Keratinocyte (primary cell): ENCODE measurements at regions not wholly inside any gene's neighbourhood (a gene's known extent, or its start where the extent isn't known, plus 50 kb on each side); places are given as distances from the start of the nearest gene placed in this dataset.

Experiments
- DNase-seq: peaks from one replicate; pipeline ENCODE4 v3.0.0-alpha.2; 2011; ENCODE audit warnings: low read depth, missing footprints, low spot score
- FAIRE-seq: peaks from 2 replicates; lab custom pipeline; 2011; peaks lifted over from hg19 to GRCh38; lab: Jason Lieb, UNC
- H2AFZ ChIP-seq: 2 replicates; pipeline ENCODE4 v1.6.0; 2012; ENCODE audit warnings: low read length, control low read depth, inconsistent platforms; ENCODE audit not compliant: control insufficient read depth
- H3K27ac ChIP-seq: 2 replicates; pipeline ENCODE4 v1.5.1; 2011; ENCODE audit warnings: low read length; ENCODE audit not compliant: control insufficient read depth, insufficient read depth
- H3K27me3 ChIP-seq: 3 replicates; pipeline ENCODE4 v1.6.0; 2011; ENCODE audit warnings: low read length; ENCODE audit not compliant: control insufficient read depth, insufficient read depth; ENCODE audit errors: extremely low read depth
- H3K36me3 ChIP-seq, 2 experiments: 2 replicates in 1 of 2; 3 replicates in 1 of 2; pipeline ENCODE4 v1.5.1; 2011; ENCODE audit warnings: low read length in 2 of 2, mild to moderate bottlenecking in 1 of 2; ENCODE audit not compliant: control insufficient read depth in 2 of 2, insufficient read depth in 2 of 2; ENCODE audit errors: extremely low read depth in 1 of 2
- H3K4me1 ChIP-seq: 3 replicates; pipeline ENCODE4 v1.5.1; 2011; ENCODE audit warnings: low read length; ENCODE audit not compliant: control insufficient read depth, insufficient read depth; ENCODE audit errors: extremely low read depth
- H3K4me2 ChIP-seq: 3 replicates; pipeline ENCODE4 v1.6.0; 2011; ENCODE audit warnings: low read depth, low read length; ENCODE audit not compliant: control insufficient read depth, insufficient read depth; ENCODE audit errors: extremely low read depth
- H3K4me3 ChIP-seq, 3 experiments: fragments of 200-600 bp in 1 of 3; sonication (generic) in 1 of 3; 2 replicates in 2 of 3; 3 replicates in 1 of 3; pipeline ENCODE4 v1.5.1; 2011 to 2016; ENCODE audit warnings: low read length in 3 of 3, mild to moderate bottlenecking in 3 of 3, control low read depth in 2 of 3, inconsistent platforms in 1 of 3, low read depth in 1 of 3, mixed read lengths in 1 of 3, mixed run types in 1 of 3, moderate library complexity in 1 of 3; ENCODE audit not compliant: control insufficient read depth in 2 of 3, insufficient read depth in 2 of 3; ENCODE audit errors: extremely low read depth in 1 of 3
- H3K79me2 ChIP-seq: 2 replicates; pipeline ENCODE4 v1.6.0; 2012; ENCODE audit warnings: low read length; ENCODE audit not compliant: control insufficient read depth, insufficient read depth
- H3K9ac ChIP-seq: 3 replicates; pipeline ENCODE4 v1.6.0; 2011; ENCODE audit warnings: low read length; ENCODE audit not compliant: control insufficient read depth, insufficient read depth; ENCODE audit errors: extremely low read depth
- H3K9me1 ChIP-seq: 3 replicates; pipeline ENCODE4 v1.6.0; 2011; ENCODE audit warnings: low read length; ENCODE audit not compliant: control insufficient read depth, insufficient read depth; ENCODE audit errors: extremely low read depth
- H3K9me3 ChIP-seq: 2 replicates; pipeline ENCODE4 v1.5.1; 2012; ENCODE audit warnings: low read depth, low read length; ENCODE audit not compliant: control insufficient read depth
- H4K20me1 ChIP-seq: 3 replicates; pipeline ENCODE4 v1.6.0; 2011; ENCODE audit warnings: low read length; ENCODE audit not compliant: control insufficient read depth, insufficient read depth; ENCODE audit errors: extremely low read depth
- CTCF ChIP-seq, 3 experiments: IDR thresholded peaks in 1 of 3; conservative IDR thresholded peaks in 1 of 3; optimal IDR thresholded peaks in 1 of 3; 2 replicates in 2 of 3; 3 replicates in 1 of 3; pipeline versions ENCODE3 to v1.5.1; 2011; ENCODE audit warnings: low read length in 3 of 3, mild to moderate bottlenecking in 3 of 3, moderate library complexity in 2 of 3, control low read depth in 1 of 3, inconsistent platforms in 1 of 3; ENCODE audit not compliant: insufficient read depth in 2 of 3; ENCODE audit errors: extremely low read depth in 1 of 3
- EZH2 ChIP-seq: IDR thresholded peaks from one replicate; pipeline ENCODE4 v1.6.1; 2012; ENCODE audit warnings: inconsistent platforms, mild to moderate bottlenecking, low read length, moderate library complexity
- dilution Hi-C: fragments of 300-500 bp; cut with MboI; formaldehyde crosslinking; loops from one replicate; pipeline ENCODE4 v1.7.0; 2020; ENCODE audit warnings: low sequenced_read_pairs; ENCODE audit not compliant: extremely low pct_ligation_motif_present

DNA sequence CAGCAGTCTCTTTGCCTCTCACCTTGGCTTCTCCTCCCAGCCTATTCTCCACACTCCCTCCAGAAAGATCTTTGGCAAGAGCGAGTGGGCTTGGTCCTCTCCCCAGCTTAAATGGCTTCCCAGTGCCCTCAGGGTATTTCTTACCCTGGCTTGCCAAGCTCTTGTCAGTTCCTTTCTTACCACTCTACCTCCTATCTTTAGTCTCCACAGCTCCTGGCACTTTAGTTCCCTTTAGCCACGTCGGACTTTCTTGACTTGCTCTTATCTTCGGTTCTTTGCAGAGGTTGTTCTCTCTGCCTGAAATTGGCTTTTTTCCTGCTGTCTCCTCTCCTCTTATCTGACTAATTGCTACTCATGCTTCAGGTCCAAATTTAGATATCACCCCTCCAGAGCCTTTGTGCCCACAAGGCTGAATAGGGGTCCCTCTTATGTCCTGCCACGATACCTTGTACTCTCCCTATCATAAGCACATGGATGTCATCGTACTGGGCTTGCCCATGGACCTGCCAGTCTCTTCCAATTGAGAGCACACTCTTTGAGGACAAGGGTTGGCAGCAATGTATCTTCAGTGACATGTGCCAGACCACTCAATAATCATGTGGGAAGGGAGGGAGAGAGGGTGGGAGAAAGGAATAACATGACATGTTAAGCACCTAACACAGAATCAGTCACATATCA is 131.7 kb upstream of the CTAGE1 start:
- peaks cover 31% of the 10 kb centered on the region for H3K4me1 ChIP-seq
- no peaks in the 10 kb centered on the region for H3K9me1 ChIP-seq
- H3K9ac ChIP-seq, result no peak overlapping the region
- H3K4me3 ChIP-seq, result no peak overlapping the region
- TF ChIP-seq EZH2 (no peak), CTCF (optimal IDR thresholded peaks at IDR 0.05 in 1 of 3, IDR thresholded peaks at IDR 0.05 in 1 of 3, conservative IDR thresholded peaks at IDR 0.05 in 1 of 3; ENCODE audit: extremely low read depth in 1 of 3, insufficient read depth in 2 of 3, low read length in 3 of 3) (no peak)
- dilution Hi-C loops, result no loop called here
- no peak overlapping the region for H3K27ac ChIP-seq
- H2AFZ ChIP-seq, result no peak overlapping the region
- DNase-seq (no peak), FAIRE-seq (no peak)
- H3K79me2 ChIP-seq, result no peaks in the 10 kb centered on the region
- no peaks in the 10 kb centered on the region for H3K9me3 ChIP-seq
- no peak overlapping the region for H3K4me2 ChIP-seq
- H3K36me3 ChIP-seq, result no peaks in the 10 kb centered on the region
- H4K20me1 ChIP-seq, result no peaks in the 10 kb centered on the region
- H3K27me3 ChIP-seq, result no peaks in the 10 kb centered on the region

DNA sequence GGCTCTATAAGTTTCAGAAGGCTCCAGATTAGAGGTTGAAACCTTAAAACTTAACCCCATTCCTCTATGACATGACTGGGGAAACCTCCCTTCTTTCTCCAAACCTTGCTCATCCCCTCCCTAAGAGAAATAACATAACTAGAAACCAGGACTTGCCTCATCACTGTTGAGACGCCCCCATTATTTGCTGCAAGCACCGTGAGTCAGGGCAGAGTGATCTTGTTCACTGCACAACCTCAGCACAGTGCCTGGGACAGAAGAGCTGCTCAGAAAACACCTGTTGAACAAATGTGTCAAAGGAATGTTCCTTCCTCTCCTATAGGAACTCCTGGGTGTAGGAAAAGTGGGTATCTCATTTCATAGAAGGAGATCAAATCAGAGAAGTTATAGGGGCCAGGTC is 132.7 kb upstream of the CTAGE1 start:
- DNase-seq (no peak), FAIRE-seq (no peak)
- Histone ChIP-seq H3K9me1 (no peaks in the 10 kb centered on the region), H3K4me1 (peaks cover 31% of the 10 kb centered on the region), H3K27me3 (no peaks in the 10 kb centered on the region), H3K27ac (peak overlapping the region; percentile 87), H3K9ac (peak overlapping the region; percentile 6), H2AFZ (no peak overlapping the region), H3K9me3 (no peaks in the 10 kb centered on the region), H3K36me3 (no peaks in the 10 kb centered on the region), H3K79me2 (no peaks in the 10 kb centered on the region), H4K20me1 (no peaks in the 10 kb centered on the region), H3K4me2 (peak overlapping the region; percentile 19), H3K4me3 (no peak overlapping the region)
- TF ChIP-seq CTCF (optimal IDR thresholded peaks at IDR 0.05 in 1 of 3, IDR thresholded peaks at IDR 0.05 in 1 of 3, conservative IDR thresholded peaks at IDR 0.05 in 1 of 3; ENCODE audit: extremely low read depth in 1 of 3, insufficient read depth in 2 of 3, low read length in 3 of 3), result no peak
- TF ChIP-seq EZH2, result no peak
- dilution Hi-C loops, result no loop called here
